ENCODE measurements at regions not wholly inside any gene's neighbourhood (a gene's known extent, or its start where the extent isn't known, plus 50 kb on each side); places are given as distances from the start of the nearest gene placed in this dataset.

DNA sequence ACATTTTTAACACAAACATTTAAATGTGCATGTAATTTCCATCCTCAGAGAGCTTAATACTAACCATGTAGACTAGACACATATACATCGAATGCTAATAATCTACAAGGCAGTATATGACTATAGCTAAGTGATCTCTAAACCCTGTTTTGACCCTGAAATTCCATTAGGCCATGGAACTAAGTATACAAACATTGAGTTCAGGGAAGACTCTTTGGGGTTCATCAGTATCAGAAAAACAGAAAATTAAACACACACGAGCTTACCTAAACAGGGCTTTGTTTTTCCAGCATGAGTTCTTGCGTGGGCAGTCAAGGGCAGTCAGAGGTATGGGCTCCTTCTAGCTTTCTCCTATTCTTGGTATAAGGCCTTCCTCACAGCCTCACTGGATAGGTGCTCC is 106.0 kb upstream of the COPS8 start:
- Mint-ChIP-seq H3K9me3 (ENCODE audit: low read depth) (peaks cover 10% of the 10 kb centered on the region), H3K4me1 (no peaks in the 10 kb centered on the region), H3K4me3 (no peak overlapping the region), H3K27me3 (no peaks in the 10 kb centered on the region), H3K36me3 (ENCODE audit: low read depth) (no peaks in the 10 kb centered on the region), H3K27ac (no peak overlapping the region)
- intact Hi-C loops (cut with DNase I, micrococcal nuclease), result no loop called here
- ATAC-seq (no peak), DNase-seq (no peak)
- ChIA-PET POLR2A (no interaction called here), CTCF (interaction anchor here (1.5 kb wide), 1 partner anchor 8 kb away, joined by 5 read pairs; no protein-coding TSS in a partner anchor)

DNA sequence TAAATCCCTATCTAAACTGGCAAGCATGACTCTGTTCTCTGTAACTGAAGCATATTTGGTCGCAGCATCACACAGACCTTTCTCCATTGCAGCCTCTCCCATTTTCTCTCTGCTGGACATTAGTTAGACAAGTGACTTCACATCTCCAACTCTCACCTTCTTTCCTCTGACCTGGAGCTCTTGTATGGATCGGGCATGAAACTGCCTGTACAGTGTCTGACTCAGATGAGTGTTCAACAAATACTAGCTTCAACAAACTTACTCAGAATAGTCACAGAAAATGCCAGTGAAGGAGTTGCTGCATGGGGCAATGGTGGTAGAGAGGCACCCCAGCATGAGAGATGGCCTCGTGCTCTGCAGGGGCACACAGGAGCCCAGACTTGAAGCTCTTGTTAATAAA is 104.7 kb upstream of the COPS8 start:
- no peak for DNase-seq
- Mint-ChIP-seq H3K4me1 (no peaks in the 10 kb centered on the region), H3K4me3 (no peak overlapping the region), H3K9me3 (ENCODE audit: low read depth) (peaks cover 10% of the 10 kb centered on the region), H3K27ac (no peak overlapping the region), H3K36me3 (ENCODE audit: low read depth) (no peaks in the 10 kb centered on the region), H3K27me3 (no peaks in the 10 kb centered on the region)
- intact Hi-C loops (cut with DNase I, micrococcal nuclease), result no loop called here
- POLR2A ChIA-PET, result no interaction called here
- ATAC-seq, result no peak
- CTCF ChIA-PET, result interaction anchor here (0.7 to 1.5 kb wide), 3 partner anchors 10 to 179 kb away, joined by 3 to 5 read pairs (median 3); no protein-coding TSS in a partner anchor

DNA sequence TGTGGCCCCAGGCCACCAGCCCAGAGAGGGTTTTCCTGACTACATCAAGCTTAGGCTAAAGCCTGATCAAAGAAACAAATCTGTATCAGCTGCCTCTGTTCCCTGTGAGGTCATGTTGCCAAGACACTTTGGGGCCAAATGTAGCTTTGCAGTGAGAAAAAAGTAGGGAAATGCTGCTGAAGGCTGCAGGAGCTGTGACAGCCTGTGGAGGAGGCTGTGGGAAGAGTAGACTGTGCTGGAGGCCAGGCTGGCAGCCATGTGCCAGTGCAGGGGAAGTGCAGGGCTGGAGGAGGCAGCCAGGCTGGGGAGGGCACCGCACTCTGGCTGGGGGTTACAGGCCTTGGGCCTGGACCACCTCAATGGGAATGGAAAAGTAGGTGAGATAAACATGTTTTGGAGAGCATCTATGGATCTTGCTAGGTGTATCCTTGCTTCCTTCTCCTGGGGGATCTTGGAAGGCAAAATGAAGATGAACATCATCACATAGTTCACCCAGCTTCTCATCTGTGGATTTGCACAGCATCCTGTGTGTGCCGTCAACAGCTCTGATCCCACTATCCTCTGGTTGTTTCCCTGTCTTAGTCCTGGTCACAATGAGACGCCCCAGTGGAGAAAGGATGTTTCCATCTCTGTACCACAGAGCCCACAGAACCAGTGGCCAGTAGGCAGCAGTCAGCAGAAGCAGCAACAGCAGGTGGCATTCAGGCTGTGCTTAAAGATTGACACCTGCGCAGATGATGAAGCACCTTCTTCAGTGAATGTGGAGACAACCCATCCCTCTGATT is 103.8 kb upstream of the COPS8 start:
- ATAC-seq (no peak), DNase-seq (no peak)
- H3K27me3 Mint-ChIP-seq, result no peaks in the 10 kb centered on the region
- H3K9me3 Mint-ChIP-seq (ENCODE audit: low read depth), result peaks cover 10% of the 10 kb centered on the region
- intact Hi-C loops (cut with DNase I, micrococcal nuclease), result no loop called here
- H3K4me3 Mint-ChIP-seq, result no peak overlapping the region
- CTCF ChIA-PET, result interaction anchor here (1.0 to 1.3 kb wide), 2 partner anchors 17 to 68 kb away, joined by 3 read pairs; no protein-coding TSS in a partner anchor
- H3K4me1 Mint-ChIP-seq, result no peaks in the 10 kb centered on the region
- H3K27ac Mint-ChIP-seq, result no peak overlapping the region
- POLR2A ChIA-PET, result no interaction called here
- H3K36me3 Mint-ChIP-seq (ENCODE audit: low read depth), result no peaks in the 10 kb centered on the region

DNA sequence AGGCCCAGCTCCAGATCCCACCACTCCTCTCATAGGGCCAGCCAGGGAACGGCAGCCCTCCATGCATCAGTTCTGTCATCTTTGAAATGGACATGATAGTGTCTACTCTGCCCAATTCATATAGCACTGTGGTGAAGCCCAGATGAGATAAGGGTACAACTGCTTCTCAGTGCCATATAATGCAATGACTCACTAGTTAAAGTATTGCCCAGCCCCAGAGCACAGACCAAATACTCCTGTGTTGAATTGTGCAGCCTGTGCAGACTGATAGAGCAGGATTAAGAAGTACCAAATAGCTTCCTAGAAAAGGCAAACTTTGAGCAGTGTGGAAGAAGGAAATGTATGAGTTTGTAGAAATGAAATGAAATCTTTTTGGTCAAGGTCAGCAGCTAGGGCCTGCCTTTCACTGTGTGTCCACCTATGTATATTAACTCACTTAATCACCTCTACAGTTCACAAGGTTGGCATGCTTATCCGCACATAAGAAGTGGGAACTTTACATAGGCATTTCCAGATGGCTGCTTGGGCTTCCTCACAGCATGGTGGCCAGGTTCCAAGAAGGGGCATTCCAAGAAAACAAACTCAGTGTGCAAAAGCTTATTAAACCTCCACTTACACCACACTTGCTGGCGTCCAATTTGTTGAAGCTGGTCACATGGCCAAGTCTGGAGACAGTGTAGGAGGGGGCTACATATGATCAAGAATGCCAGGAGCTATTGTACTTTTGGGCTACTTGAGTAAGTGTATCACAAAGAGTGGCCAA is 102.8 kb upstream of the COPS8 start:
- no peak overlapping the region for H3K27ac Mint-ChIP-seq
- POLR2A ChIA-PET, result no interaction called here
- intact Hi-C loops (cut with DNase I, micrococcal nuclease), result no loop called here
- DNase-seq (no peak), ATAC-seq (no peak)
- H3K27me3 Mint-ChIP-seq, result no peaks in the 10 kb centered on the region
- H3K4me3 Mint-ChIP-seq, result no peak overlapping the region
- H3K4me1 Mint-ChIP-seq, result no peaks in the 10 kb centered on the region
- CTCF ChIA-PET, result interaction anchor here (1.3 kb wide), 1 partner anchor 18 kb away, joined by 3 read pairs; no protein-coding TSS in a partner anchor
- peaks cover 10% of the 10 kb centered on the region for H3K9me3 Mint-ChIP-seq (ENCODE audit: low read depth)
- no peaks in the 10 kb centered on the region for H3K36me3 Mint-ChIP-seq (ENCODE audit: low read depth)

DNA sequence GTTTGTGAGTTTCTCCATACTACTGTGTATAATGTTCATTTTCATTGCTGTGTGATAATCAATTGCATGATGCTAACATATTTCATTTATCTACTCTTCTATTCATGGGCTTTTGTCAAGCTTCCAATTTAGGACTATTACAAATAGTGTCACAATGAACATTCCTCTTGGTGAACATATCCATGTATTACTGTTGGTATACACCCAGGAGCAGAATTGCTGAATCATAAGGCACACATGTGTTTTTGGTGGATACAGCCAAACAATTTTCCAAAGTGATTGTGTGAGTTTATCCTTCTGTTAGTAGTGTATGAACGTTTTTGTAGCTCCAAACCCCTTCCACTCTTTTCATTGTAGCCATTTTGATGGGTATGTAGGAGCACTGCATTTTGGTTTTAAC is 101.6 kb upstream of the COPS8 start:
- Mint-ChIP-seq H3K9me3 (ENCODE audit: low read depth) (peaks cover 10% of the 10 kb centered on the region), H3K27ac (no peak overlapping the region), H3K4me3 (no peak overlapping the region), H3K4me1 (no peaks in the 10 kb centered on the region), H3K36me3 (ENCODE audit: low read depth) (no peaks in the 10 kb centered on the region), H3K27me3 (no peaks in the 10 kb centered on the region)
- ChIA-PET CTCF (no interaction called here), POLR2A (no interaction called here)
- no peak for DNase-seq
- intact Hi-C loops (cut with DNase I, micrococcal nuclease), result no loop called here
- no peak for ATAC-seq

DNA sequence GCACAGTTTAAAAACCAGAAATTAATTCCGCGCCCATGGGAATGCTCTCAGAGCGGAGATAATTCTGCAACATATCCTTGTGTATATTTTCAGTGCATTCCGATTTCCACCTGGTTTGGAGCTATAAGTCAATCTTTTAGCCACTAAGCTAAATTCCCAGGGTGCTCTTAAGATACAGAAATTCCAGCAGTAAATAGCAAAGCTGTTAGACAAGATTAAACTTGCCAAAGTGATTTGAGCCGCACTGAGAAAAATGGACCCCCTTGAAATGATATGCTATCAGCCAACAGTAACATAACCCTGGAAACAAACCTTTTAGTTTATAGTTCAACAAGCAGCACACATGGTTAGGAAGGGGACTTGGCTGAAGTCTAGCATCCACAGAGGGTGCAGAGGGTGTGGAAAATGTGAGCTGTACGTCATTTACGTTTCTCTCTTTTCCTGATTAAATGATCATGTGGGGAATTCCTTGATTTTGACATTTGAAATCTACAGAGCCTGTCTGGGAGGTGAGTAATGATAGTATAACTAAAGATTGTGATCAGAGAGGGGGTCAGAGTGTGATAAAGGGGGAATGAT is 99.8 kb upstream of the COPS8 start:
- no peaks in the 10 kb centered on the region for H3K36me3 Mint-ChIP-seq (ENCODE audit: low read depth)
- H3K4me1 Mint-ChIP-seq, result no peaks in the 10 kb centered on the region
- H3K4me3 Mint-ChIP-seq, result no peak overlapping the region
- no peaks in the 10 kb centered on the region for H3K27me3 Mint-ChIP-seq
- H3K27ac Mint-ChIP-seq, result no peak overlapping the region
- DNase-seq, result no peak
- intact Hi-C loops (cut with DNase I, micrococcal nuclease), result no loop called here
- POLR2A ChIA-PET, result no interaction called here
- no peak for ATAC-seq
- CTCF ChIA-PET, result interaction anchor here (0.7 kb wide), 1 partner anchor 1456 kb away, joined by 3 read pairs; no protein-coding TSS in a partner anchor
- peaks cover 10% of the 10 kb centered on the region for H3K9me3 Mint-ChIP-seq (ENCODE audit: low read depth)

DNA sequence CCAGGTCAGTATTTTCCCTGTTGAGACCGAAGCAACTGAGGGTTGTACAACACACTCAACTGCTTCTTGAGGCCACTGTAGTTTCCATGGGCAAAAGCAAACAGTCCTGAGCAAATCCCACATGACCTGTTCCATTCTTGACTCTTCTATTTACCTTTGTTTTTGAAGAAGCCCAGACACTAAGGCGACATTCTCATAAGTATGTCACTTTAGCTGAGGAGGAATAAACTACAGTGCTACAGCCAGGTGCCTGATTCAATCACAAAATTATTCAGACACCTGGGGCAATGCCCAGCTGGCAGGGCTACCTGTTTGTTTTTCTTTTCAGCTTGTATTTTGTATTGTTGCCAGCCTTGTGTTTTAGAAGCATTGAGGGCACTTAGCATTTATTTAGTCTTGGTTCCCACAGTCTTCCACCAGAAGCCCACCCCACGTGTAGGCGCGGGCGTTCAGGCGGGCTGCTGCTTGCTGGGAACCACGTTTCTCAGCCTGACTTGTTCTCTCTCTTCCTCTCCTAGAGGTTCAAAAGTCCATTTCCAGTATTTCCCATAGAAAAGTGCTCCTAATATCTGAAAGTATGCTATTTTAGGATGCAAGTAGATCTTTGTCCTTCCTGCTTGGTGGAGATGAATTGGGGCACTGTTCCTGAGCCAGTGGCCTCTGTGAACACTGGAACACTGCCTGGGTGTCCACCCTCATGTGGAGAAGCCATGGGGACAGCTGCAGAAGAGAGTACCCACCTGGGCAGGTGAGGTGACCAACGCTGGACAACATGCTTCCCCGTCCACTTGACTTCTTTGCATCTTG is 99.0 kb upstream of the COPS8 start:
- no peaks in the 10 kb centered on the region for H3K27me3 Mint-ChIP-seq
- peaks cover 10% of the 10 kb centered on the region for H3K9me3 Mint-ChIP-seq (ENCODE audit: low read depth)
- H3K27ac Mint-ChIP-seq, result no peak overlapping the region
- ChIA-PET CTCF (interaction anchor here (0.7 kb wide), 1 partner anchor 1457 kb away, joined by 3 read pairs; no protein-coding TSS in a partner anchor), POLR2A (no interaction called here)
- H3K36me3 Mint-ChIP-seq (ENCODE audit: low read depth), result no peaks in the 10 kb centered on the region
- no peak overlapping the region for H3K4me3 Mint-ChIP-seq
- no peak for DNase-seq
- ATAC-seq, result no peak
- H3K4me1 Mint-ChIP-seq, result no peaks in the 10 kb centered on the region
- intact Hi-C loops (cut with DNase I, micrococcal nuclease), result no loop called here

DNA sequence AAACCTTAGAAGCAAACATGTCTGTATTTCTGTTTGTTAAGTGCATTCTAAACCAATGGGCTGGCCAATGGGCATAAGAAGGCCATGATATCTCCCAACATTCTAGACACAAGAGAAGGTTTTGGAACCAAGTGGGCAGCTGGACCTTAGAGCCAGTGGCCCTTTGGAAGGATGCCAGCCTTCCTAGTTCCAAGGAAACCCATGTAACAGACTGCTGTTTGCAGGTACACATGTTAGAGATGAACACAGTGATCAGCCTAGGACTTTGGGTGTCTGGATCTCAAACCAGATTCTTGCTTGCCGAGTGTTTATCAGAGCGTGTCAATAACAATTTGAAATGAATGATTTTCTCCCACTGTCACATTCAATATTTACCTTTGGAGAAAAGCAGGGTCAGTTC is 97.5 kb upstream of the COPS8 start:
- no peak overlapping the region for H3K4me3 Mint-ChIP-seq
- no peaks in the 10 kb centered on the region for H3K36me3 Mint-ChIP-seq (ENCODE audit: low read depth)
- no peaks in the 10 kb centered on the region for H3K4me1 Mint-ChIP-seq
- H3K27me3 Mint-ChIP-seq, result no peaks in the 10 kb centered on the region
- H3K27ac Mint-ChIP-seq, result no peak overlapping the region
- POLR2A ChIA-PET, result no interaction called here
- no peak for ATAC-seq
- DNase-seq, result no peak
- CTCF ChIA-PET, result interaction anchor here (0.6 to 0.7 kb wide), 3 partner anchors 9 to 496 kb away, joined by 3 to 4 read pairs (median 3); no protein-coding TSS in a partner anchor
- intact Hi-C loops (cut with DNase I, micrococcal nuclease), result no loop called here
- peaks cover 6% of the 10 kb centered on the region for H3K9me3 Mint-ChIP-seq (ENCODE audit: low read depth)

DNA sequence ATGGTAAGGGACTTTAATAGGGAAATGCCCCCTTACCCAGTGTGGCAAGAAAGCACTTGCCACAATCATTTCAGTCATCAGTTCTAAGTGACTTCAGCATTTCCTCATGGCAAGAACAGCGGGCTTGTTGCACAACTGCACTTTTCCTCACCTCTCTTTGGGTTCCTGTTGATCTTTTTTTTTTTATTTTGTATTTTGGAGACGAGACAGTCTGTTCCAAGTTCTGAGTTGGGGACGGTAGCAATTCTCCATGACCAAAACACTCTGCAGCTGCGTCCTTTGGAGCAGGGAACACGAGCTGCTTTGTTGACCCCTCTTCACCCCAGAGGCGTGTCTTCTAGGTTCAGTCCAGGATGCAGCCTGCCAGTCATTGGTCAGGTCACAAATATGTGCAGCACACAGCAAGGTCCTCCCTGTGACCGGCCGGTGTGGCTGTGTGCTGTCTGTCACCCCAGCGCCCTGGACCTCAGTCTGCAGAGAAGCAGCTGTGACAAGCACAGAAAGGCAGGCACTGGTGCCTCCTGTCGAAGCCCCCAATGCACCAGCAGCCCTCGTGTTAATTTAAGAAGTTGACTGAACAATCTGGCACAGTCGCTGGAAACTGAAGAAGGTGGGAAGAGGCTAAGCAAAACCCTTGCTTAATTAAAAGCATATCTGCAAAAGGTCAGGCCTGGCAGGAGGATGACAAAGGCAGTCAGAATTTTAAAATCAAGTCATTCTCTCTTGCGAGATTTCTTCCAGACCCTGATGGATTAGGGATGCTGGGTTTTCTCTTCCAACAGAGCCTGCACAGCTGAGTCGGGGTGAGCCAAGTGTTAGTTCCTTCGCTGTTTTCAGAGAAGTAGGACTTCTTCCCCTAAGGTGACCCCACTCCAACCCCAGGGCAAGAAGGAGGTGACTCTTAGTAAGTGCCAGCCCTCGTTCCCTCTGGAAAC is 96.7 kb upstream of the COPS8 start:
- ChIA-PET CTCF (interaction anchor here (0.6 to 0.7 kb wide), 2 partner anchors 8 to 497 kb away, joined by 3 to 4 read pairs; no protein-coding TSS in a partner anchor), POLR2A (no interaction called here)
- DNase-seq (no peak), ATAC-seq (no peak)
- intact Hi-C loops (cut with DNase I, micrococcal nuclease), result no loop called here
- no peaks in the 10 kb centered on the region for H3K36me3 Mint-ChIP-seq (ENCODE audit: low read depth)
- no peaks in the 10 kb centered on the region for H3K4me1 Mint-ChIP-seq
- H3K4me3 Mint-ChIP-seq, result no peak overlapping the region
- no peak overlapping the region for H3K27ac Mint-ChIP-seq
- H3K9me3 Mint-ChIP-seq (ENCODE audit: low read depth), result peaks cover 3% of the 10 kb centered on the region
- H3K27me3 Mint-ChIP-seq, result no peaks in the 10 kb centered on the region

DNA sequence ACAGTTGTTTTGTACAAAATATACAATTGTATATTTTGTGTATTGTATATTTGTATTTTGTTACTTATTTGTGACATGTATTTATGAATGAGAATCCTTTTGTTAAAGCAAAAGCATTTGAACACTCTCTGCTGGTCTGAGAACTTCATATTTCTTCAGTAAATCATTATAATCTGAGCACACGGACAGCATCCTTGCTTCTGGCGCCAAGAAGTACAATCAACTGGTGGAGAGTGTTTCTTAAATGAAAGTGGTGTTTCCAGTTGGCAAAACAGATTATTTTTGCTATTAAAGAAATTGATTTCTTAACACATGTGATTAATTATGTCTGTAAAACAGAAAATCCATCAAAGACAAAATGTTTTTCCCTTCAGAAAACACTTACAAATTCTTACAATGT is 95.1 kb upstream of the COPS8 start:
- Mint-ChIP-seq H3K4me3 (no peak overlapping the region), H3K9me3 (ENCODE audit: low read depth) (no peaks in the 10 kb centered on the region), H3K36me3 (ENCODE audit: low read depth) (no peaks in the 10 kb centered on the region), H3K27me3 (no peaks in the 10 kb centered on the region), H3K4me1 (no peaks in the 10 kb centered on the region), H3K27ac (no peak overlapping the region)
- DNase-seq (no peak), ATAC-seq (no peak)
- POLR2A ChIA-PET, result no interaction called here
- CTCF ChIA-PET, result no interaction called here
- intact Hi-C loops (cut with DNase I, micrococcal nuclease), result no loop called here

All from activated CD4-positive, alpha-beta T cell treated with anti-CD3 and anti-CD28 coated beads for 36 hours (primary cell).